Tibial nerve (tissue), 4 donors: ENCODE measurements at regions not wholly inside any gene's neighbourhood (a gene's known extent, or its start where the extent isn't known, plus 50 kb on each side); places are given as distances from the start of the nearest gene placed in this dataset.

Source experiments
- CTCF ChIP-seq, 5 experiments: fragments of 200-600 bp in 3 of 5; fragments of 450-650 bp in 2 of 5; sonication (generic) in 3 of 5; IDR thresholded peaks; one replicate each; pipeline ENCODE4 v1.5.1; 2016 to 2019; ENCODE audit warnings: antibody characterized with exemption in 5 of 5, mild to moderate bottlenecking in 3 of 5, moderate library complexity in 2 of 5
- EP300 ChIP-seq, 2 donors: sonication (generic); formaldehyde crosslinking; IDR thresholded peaks; one replicate each; pipeline ENCODE4 v1.6.1; 2017; ENCODE audit warnings: antibody characterized with exemption in 2 of 2, mild to moderate bottlenecking in 1 of 2
- POLR2A ChIP-seq, 2 donors: fragments of 450-650 bp; IDR thresholded peaks; one replicate each; pipeline ENCODE4 v1.6.1; 2017; ENCODE audit warnings: antibody characterized with exemption in 2 of 2, mild to moderate bottlenecking in 2 of 2, moderate library complexity in 2 of 2

- no peak for TF ChIP-seq CTCF (IDR thresholded peaks at IDR 0.05)
- no peak for TF ChIP-seq POLR2A (IDR thresholded peaks at IDR 0.05)
- no peak for TF ChIP-seq EP300 (IDR thresholded peaks at IDR 0.05)
These were observed 59.5 kb upstream of the RALGPS2 start for GRCh38 chr1:178665579-178665978.
